Heart right ventricle (tissue), 16 donors: ENCODE measurements at regions not wholly inside any gene's neighbourhood (a gene's known extent, or its start where the extent isn't known, plus 50 kb on each side); places are given as distances from the start of the nearest gene placed in this dataset.
A peak's percentile ranks its signal among the peaks of the same experiment; 100 is the strongest.

Source experiments
- ATAC-seq, 8 donors: fragments of 200-7000 bp; cut with Tn5 transposase; one replicate each; pipeline ENCODE4 v1.9.1; 2020; ENCODE audit warnings: mild to moderate bottlenecking in 8 of 8, moderate library complexity in 8 of 8, moderate number of reproducible peaks in 1 of 8
- DNase-seq, 2 donors: peaks; one replicate each; pipeline ENCODE4 v3.0.0-alpha.2; 2020
- H3K27ac ChIP-seq, 10 donors: fragments of 200-600 bp; sonication (generic) in 2 of 10; one replicate each; pipeline versions ENCODE4 v1.5.0 to v1.8.0; 2020 to 2022; ENCODE audit warnings: mild to moderate bottlenecking in 3 of 10
- H3K27me3 ChIP-seq, 7 donors: fragments of 200-600 bp; one replicate each; pipeline ENCODE4 v1.8.0; 2021 to 2022; ENCODE audit warnings: mild to moderate bottlenecking in 2 of 7
- H3K36me3 ChIP-seq, 9 donors: fragments of 200-600 bp; sonication (generic) in 1 of 9; one replicate each; pipeline versions ENCODE4 v1.5.0 to v1.8.0; 2020 to 2022; ENCODE audit warnings: mild to moderate bottlenecking in 2 of 9
- H3K4me1 ChIP-seq, 9 donors: fragments of 200-600 bp; sonication (generic) in 1 of 9; one replicate each; pipeline versions ENCODE4 v1.5.0 to v1.8.0; 2020 to 2022; ENCODE audit warnings: mild to moderate bottlenecking in 4 of 9
- H3K4me3 ChIP-seq, 10 donors: fragments of 200-600 bp; sonication (generic) in 2 of 10; one replicate each; pipeline versions ENCODE4 v1.5.0 to v1.8.0; 2020 to 2022; ENCODE audit warnings: mild to moderate bottlenecking in 7 of 10, moderate library complexity in 2 of 10
- H3K9me3 ChIP-seq, 11 donors: fragments of 200-600 bp in 10 of 11; sonication (generic) in 2 of 11; one replicate each; pipeline versions ENCODE4 v1.5.0 to v1.8.0; 2013 to 2022; ENCODE audit warnings: mild to moderate bottlenecking in 2 of 11, control low read depth in 1 of 11, moderate library complexity in 1 of 11
- WGBS, 2 donors: extraction: QIAGEN DNeasy Blood & Tissue Kit; methylation state at CpG; one replicate each; pipeline ENCODE4 v1.1.7; 2013; ENCODE audit warnings: inconsistent platforms in 1 of 2; 5-methylcytosine and 5-hydroxymethylcytosine counted together
- intact Hi-C, 10 donors: fragments of 100-400 bp; cut with DNase I; formaldehyde crosslinking; loops; one replicate each; pipeline versions ENCODE4 v1.11.1 to v1.14.2; 2022
- TF ChIP-seq, protein P1 (sequence below), 9 donors: fragments of 200-600 bp; sonication (generic) in 2 of 9; IDR thresholded peaks; one replicate each; pipeline versions ENCODE4 v1.5.0 to v1.8.0; 2021 to 2022; ENCODE audit warnings: antibody characterized with exemption in 9 of 9, mild to moderate bottlenecking in 5 of 9, moderate library complexity in 1 of 9
- donor health status: Arrhythmogenic right ventricular cardiomyopathy.
- donor health status: ischemic (EF 13 %, LVEDD 7.1; RV severe dilation, severe dysfunction).
- donor health status: healthy with polysubstance abuse.
- donor health status: DM: no; HTN: yes; CAD: no.
- donor health status: DM: no; HTN: no; CAD: no.
- donor health status: ischemic (EF 25% LVEDD 6.9; RV normal size, moderate dysfunction).
- donor health status: ischemic (EF 25% LVEDD 5.7; RV mildly dilated, moderate dysfunction).
- donor health status: healthy.
- donor health status: DM: yes; HTN: yes; CAD: no.
- donor health status: Ischemic cardiomyopathy.
- donor health status: ischemic (EF 35%, LVEDD 5.7; RV mildly dilated, moderate dysfunction).
- donor health status: nonischemic (EF 11% LVEDD 7.7; RV severe dilation, severe dysfunction).
- donor health status: DM: yes; HTN: yes; CAD: no.
- donor health status: PGD.
- donor health status: ischemic (EF 29% LVEDD 5.4; RV normal size, mild dysfunction).
- donor health status: nonischemic (EF 23%, LVEDD 6.1; RV moderate dilation, normal function).

DNA sequence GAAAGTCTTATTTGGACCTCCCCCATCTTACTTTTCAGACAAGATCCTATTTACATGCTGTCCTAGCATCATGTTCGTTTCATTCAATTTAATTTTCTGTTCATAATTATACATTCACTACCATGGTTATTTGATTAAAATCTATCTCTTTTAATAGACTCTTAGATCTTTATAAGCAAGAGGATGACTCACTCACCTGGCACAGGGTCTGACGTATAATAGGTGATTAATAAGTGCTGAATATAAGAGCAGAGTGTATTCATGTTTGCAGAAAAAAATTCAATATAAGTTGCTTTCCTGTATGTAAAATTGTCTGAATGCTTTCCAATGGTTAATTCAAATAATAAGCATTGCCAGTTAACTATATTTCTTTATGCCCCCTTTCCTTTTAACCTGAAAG lies 165.5 kb upstream of the CBLB start:
- TF ChIP-seq, protein P1, sequence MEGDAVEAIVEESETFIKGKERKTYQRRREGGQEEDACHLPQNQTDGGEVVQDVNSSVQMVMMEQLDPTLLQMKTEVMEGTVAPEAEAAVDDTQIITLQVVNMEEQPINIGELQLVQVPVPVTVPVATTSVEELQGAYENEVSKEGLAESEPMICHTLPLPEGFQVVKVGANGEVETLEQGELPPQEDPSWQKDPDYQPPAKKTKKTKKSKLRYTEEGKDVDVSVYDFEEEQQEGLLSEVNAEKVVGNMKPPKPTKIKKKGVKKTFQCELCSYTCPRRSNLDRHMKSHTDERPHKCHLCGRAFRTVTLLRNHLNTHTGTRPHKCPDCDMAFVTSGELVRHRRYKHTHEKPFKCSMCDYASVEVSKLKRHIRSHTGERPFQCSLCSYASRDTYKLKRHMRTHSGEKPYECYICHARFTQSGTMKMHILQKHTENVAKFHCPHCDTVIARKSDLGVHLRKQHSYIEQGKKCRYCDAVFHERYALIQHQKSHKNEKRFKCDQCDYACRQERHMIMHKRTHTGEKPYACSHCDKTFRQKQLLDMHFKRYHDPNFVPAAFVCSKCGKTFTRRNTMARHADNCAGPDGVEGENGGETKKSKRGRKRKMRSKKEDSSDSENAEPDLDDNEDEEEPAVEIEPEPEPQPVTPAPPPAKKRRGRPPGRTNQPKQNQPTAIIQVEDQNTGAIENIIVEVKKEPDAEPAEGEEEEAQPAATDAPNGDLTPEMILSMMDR (IDR thresholded peaks at IDR 0.05), result no peak
- DNase-seq (no peak), ATAC-seq (no peak)
- peaks cover 0 to 12% (median 5%) of the 10 kb centered on the region in 11 donors for H3K9me3 ChIP-seq
- WGBS, 2 donors, result 88 to 96% methylated on average over 2 of the region's 2 CpGs
- H3K27me3 ChIP-seq, result no peaks in the 10 kb centered on the region
- no peak overlapping the region for H3K27ac ChIP-seq
- no peak overlapping the region for H3K4me3 ChIP-seq
- intact Hi-C loops, result no loop called here
- no peaks in the 10 kb centered on the region for H3K4me1 ChIP-seq
- H3K36me3 ChIP-seq, result no peaks in the 10 kb centered on the region

- no peak overlapping the region for H3K27ac ChIP-seq
- H3K27me3 ChIP-seq, result no peaks in the 10 kb centered on the region
- H3K9me3 ChIP-seq, result peaks cover 0 to 19% (median 9%) of the 10 kb centered on the region in 11 donors
- ATAC-seq (peak in 2 of 8 donors; percentile 49 to 56), DNase-seq (no peak)
- H3K4me3 ChIP-seq, result no peak overlapping the region
- 44 to 55% methylated on average over 4 of the region's 4 CpGs for WGBS, 2 donors
- H3K4me1 ChIP-seq, result no peaks in the 10 kb centered on the region
- intact Hi-C loops, result no loop called here
- H3K36me3 ChIP-seq, result no peaks in the 10 kb centered on the region
- TF ChIP-seq, protein P1 (IDR thresholded peaks at IDR 0.05), result no peak
Measured at GRCh38 chr3:106035619-106036018, 166.8 kb upstream of the CBLB start.

DNA sequence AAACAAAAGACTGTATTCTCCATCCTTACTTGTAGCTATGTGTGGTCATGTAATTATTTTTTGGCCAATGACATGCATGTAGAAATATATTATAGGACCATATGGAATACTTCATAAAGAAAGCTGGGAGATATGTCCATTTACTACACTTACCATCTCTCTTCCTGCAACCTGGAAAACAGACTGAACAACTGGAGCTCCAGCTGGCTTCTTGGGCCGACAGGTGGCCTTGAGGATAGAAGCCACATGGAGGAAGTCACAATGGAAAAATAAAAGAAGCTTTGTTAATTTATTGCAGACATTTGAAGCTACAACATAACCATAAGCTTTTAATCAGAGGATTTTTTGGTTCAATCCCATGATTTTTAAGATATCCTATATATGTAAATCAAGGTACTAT lies 167.9 kb upstream of the CBLB start:
- DNase-seq (no peak), ATAC-seq (no peak)
- TF ChIP-seq, protein P1 (IDR thresholded peaks at IDR 0.05), result no peak
- Histone ChIP-seq H3K9me3 (peaks cover 0 to 19% (median 9%) of the 10 kb centered on the region in 11 donors), H3K27ac (no peak overlapping the region), H3K4me3 (no peak overlapping the region), H3K36me3 (no peaks in the 10 kb centered on the region), H3K4me1 (no peaks in the 10 kb centered on the region), H3K27me3 (no peaks in the 10 kb centered on the region)
- 65 to 92% methylated on average over 1 of the region's 1 CpG for WGBS, 2 donors
- intact Hi-C loops, result no loop called here

DNA sequence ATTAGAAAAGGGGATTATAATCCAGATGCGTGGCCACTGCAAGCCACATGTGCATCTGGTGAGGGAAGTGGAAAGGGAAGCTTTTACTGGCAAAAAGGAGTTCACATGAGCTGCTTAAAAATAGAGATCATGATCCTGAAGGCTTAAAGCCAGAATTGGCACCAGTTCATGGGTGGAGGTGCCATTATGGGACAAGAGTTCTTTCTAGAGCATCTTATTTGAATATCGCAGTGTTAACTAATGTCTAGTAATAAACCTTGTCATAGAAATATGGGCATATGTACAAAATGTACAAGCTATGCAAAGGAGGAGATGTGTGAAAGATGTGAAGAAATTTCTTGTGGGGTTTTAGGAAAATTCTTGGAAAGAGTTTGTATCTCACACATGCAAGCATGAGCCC lies 178.4 kb upstream of the CBLB start:
- ATAC-seq (no peak), DNase-seq (no peak)
- H3K36me3 ChIP-seq, result no peaks in the 10 kb centered on the region
- no peaks in the 10 kb centered on the region for H3K27me3 ChIP-seq
- no peak overlapping the region for H3K4me3 ChIP-seq
- TF ChIP-seq, protein P1 (IDR thresholded peaks at IDR 0.05), result no peak
- 96 to 97% methylated on average over 2 of the region's 2 CpGs for WGBS, 2 donors
- no peak overlapping the region for H3K27ac ChIP-seq
- intact Hi-C loops, result no loop called here
- H3K4me1 ChIP-seq, result no peaks in the 10 kb centered on the region
- no peaks in the 10 kb centered on the region for H3K9me3 ChIP-seq
